Fibroblast of pulmonary artery (primary cell): ENCODE measurements at regions not wholly inside any gene's neighbourhood (a gene's known extent, or its start where the extent isn't known, plus 50 kb on each side); places are given as distances from the start of the nearest gene placed in this dataset.

Experiments
- DNase-seq: peaks from one replicate; pipeline ENCODE4 v3.0.0-alpha.2; 2010; ENCODE audit warnings: low read depth
- H3K4me3 ChIP-seq: replicated peaks from 2 replicates; pipeline ENCODE4 v1.5.1; 2011; ENCODE audit warnings: low read depth, mild to moderate bottlenecking, control low read depth, low read length, moderate library complexity
- TF ChIP-seq, protein P1 (sequence below): IDR thresholded peaks from 2 replicates; pipeline ENCODE4 v1.5.1; 2011; ENCODE audit warnings: mild to moderate bottlenecking, control low read depth, low read length, inconsistent platforms; ENCODE audit errors: missing control alignments

DNA sequence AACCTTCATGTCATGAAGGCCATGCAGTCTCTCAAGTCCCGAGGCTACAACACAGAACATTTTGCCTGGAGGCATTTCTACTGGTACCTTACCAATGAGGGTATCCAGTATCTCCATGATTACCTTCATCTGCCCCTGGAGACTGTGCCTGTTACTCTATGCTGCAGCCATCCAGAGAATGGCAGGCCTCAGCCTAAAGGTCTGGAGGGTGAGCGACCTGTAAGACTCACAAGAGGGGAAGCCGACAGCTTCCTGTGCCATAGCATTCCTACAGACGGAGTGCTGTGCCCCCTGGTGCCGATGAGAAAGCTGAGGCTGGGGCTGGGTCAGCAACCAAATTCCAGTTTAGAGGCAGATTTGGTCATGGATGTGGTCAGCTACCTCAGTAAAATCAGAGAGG lies 51.3 kb upstream of the CADPS start:
- no peak for DNase-seq
- TF ChIP-seq, protein P1, sequence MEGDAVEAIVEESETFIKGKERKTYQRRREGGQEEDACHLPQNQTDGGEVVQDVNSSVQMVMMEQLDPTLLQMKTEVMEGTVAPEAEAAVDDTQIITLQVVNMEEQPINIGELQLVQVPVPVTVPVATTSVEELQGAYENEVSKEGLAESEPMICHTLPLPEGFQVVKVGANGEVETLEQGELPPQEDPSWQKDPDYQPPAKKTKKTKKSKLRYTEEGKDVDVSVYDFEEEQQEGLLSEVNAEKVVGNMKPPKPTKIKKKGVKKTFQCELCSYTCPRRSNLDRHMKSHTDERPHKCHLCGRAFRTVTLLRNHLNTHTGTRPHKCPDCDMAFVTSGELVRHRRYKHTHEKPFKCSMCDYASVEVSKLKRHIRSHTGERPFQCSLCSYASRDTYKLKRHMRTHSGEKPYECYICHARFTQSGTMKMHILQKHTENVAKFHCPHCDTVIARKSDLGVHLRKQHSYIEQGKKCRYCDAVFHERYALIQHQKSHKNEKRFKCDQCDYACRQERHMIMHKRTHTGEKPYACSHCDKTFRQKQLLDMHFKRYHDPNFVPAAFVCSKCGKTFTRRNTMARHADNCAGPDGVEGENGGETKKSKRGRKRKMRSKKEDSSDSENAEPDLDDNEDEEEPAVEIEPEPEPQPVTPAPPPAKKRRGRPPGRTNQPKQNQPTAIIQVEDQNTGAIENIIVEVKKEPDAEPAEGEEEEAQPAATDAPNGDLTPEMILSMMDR: no peak
- H3K4me3 ChIP-seq: no peak overlapping the region

DNA sequence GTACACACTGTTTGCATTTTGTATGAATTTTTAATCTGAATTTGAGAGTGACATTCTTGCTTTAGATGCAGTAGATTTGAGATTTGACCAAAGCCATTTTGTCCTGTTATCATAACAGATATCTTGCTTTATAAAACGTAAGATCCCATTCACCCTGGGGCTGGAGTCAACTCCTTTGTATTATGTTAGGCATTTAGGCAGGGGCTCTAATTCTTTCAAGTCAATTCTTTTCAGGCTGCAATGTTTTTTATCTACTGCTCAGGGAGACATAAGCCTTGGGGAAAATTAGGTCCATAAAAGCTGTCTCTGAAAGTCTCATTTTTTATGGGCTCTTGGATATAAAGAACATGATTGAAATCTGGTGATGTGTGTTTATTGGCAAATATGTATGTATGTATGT lies 53.0 kb upstream of the CADPS start:
- TF ChIP-seq, protein P1: no peak
- no peak overlapping the region for H3K4me3 ChIP-seq
- no peak for DNase-seq

DNA sequence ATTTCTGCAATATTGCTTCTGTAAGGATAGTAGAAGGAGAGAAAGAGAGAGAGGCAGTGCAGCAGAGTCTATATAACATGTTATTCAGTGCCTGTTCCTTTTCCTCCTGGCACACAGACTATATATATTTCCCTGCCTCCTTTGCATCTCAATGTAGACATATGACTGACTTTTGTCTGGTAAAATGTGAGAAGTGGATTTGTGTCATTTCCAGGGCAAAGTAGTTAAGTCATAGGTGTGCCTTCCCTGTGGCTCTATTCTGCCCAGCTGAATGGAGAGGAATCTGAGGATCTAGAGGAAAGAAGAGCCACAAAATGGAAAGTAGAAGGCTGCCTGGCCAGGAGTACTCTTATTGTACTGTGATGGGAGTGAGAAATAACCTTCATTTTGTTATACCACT lies 54.6 kb upstream of the CADPS start:
- TF ChIP-seq, protein P1: no peak
- H3K4me3 ChIP-seq: no peak overlapping the region
- DNase-seq: no peak

DNA sequence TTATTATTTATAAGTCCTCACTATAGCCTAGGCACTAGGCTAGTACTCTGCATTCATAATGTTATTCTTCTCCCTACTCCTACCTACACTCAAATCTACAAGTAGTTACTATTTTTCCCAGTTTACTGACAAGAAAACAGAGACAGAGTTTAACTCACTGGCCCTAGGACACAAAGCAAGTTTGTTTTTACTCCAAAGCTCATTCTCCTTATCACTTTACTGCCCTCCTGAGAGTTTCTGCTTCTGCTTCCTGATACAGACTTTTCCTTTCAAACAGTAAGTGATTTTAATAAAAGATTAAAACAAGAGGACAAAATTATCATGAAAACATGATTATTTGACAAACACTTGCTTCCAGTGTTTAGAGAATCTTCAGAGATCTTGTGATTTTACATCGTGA lies 60.6 kb upstream of the CADPS start:
- TF ChIP-seq, protein P1: no peak
- no peak overlapping the region for H3K4me3 ChIP-seq
- no peak for DNase-seq

DNA sequence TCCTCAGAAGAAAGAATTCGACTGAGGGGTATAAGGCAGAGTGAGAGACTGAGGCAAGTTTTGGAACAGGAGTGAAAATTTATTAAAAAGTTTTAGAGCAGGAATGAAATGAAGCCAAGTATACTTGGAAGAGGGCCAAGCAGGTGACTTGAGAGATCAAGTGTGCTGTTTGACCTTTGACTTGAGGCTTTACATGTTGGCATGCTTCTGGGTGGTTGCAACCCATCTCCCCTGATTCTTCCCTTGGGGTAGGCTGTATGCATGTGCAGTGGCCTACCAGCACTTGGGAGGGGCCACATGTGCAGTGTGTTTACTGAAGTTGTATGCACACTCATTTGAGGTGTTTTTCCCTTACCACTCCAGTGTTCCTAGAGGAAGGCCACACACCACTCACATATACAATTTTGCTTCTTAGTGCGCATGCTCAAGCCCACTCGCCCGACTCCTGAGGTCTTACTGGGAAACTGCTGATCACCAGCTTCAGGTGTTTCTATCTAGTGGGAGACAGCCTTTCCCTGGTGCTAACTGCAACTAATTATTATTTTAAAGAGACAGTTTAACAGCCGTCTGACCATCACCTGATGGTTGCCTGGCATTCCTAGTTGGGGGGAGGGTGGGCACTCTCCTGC lies 61.5 kb upstream of the CADPS start:
- TF ChIP-seq, protein P1: no peak
- H3K4me3 ChIP-seq: no peak overlapping the region
- DNase-seq: no peak

DNA sequence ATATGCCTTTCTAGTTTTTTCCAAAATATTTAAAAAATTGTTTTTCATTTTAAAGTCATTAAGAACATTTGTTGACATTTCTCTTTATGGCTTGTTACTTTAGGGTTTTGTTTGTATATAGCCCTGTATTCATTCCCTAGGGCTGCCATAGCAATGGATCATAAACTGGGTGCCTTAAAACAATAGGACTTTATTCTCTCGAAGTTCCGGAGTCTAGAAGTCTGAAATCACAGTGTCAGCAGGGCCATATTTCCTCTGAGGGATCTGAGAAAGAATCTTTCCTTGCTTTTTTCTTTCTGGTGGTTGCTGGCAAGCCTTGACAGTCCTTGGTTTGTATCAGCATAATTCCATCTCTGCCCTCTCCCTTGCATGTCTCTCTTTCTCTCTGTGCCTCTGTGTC lies 63.4 kb upstream of the CADPS start:
- H3K4me3 ChIP-seq: no peak overlapping the region
- DNase-seq: no peak
- TF ChIP-seq, protein P1: no peak

DNA sequence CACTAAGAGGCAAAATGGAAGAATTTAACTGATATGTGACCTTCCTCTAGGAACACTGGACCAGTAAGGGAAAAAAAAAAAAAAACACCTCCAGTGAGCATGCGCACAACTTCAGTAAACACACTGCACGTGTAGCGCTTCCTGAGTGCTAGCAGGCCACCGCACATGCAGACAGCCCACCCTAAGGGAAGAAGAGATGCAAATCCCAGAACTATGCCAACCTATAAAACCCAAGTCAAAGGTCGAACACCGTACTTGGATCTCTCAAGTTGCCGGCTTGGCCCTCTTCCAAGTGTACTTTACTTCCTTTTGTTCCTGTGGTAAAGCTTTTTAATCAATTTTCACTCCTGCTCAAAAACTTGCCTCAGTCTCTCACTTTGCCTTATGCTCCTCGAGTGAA lies 64.5 kb upstream of the CADPS start:
- H3K4me3 ChIP-seq: no peak overlapping the region
- TF ChIP-seq, protein P1: no peak
- DNase-seq: no peak
